ENCODE measurements at regions not wholly inside any gene's neighbourhood (a gene's known extent, or its start where the extent isn't known, plus 50 kb on each side); places are given as distances from the start of the nearest gene placed in this dataset.

GRCh38 chr11:38884145-38884865, 2286.3 kb upstream of the RAG2 start:
- ChIA-PET POLR2A (no interaction called here), RAD21 (ENCODE audit: low non-redundant PET in 1 of 2, low total read pairs in 2 of 2, uncharacterized antibody in 2 of 2, unreplicated experiment in 2 of 2) (no interaction called here), CTCF (no interaction called here)
- TF ChIP-seq SP1 (IDR thresholded peaks at IDR 0.05; ENCODE audit: low read depth): no peak
- TF ChIP-seq MAX (IDR thresholded peaks at IDR 0.05): no peak
- TF ChIP-seq EZH2phosphoT487 (IDR thresholded peaks at IDR 0.05; ENCODE audit: borderline replicate concordance): no peak
- TF ChIP-seq EZH2 (IDR thresholded peaks at IDR 0.05): no peak
- TF ChIP-seq, protein P1, sequence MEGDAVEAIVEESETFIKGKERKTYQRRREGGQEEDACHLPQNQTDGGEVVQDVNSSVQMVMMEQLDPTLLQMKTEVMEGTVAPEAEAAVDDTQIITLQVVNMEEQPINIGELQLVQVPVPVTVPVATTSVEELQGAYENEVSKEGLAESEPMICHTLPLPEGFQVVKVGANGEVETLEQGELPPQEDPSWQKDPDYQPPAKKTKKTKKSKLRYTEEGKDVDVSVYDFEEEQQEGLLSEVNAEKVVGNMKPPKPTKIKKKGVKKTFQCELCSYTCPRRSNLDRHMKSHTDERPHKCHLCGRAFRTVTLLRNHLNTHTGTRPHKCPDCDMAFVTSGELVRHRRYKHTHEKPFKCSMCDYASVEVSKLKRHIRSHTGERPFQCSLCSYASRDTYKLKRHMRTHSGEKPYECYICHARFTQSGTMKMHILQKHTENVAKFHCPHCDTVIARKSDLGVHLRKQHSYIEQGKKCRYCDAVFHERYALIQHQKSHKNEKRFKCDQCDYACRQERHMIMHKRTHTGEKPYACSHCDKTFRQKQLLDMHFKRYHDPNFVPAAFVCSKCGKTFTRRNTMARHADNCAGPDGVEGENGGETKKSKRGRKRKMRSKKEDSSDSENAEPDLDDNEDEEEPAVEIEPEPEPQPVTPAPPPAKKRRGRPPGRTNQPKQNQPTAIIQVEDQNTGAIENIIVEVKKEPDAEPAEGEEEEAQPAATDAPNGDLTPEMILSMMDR (IDR thresholded peaks at IDR 0.05 in 2 of 3, conservative IDR thresholded peaks at IDR 0.05 in 1 of 3; ENCODE audit: borderline replicate concordance in 1 of 3, insufficient read depth in 1 of 3, low read depth in 2 of 3, low read length in 2 of 3): no peak
- TF ChIP-seq, protein P2, sequence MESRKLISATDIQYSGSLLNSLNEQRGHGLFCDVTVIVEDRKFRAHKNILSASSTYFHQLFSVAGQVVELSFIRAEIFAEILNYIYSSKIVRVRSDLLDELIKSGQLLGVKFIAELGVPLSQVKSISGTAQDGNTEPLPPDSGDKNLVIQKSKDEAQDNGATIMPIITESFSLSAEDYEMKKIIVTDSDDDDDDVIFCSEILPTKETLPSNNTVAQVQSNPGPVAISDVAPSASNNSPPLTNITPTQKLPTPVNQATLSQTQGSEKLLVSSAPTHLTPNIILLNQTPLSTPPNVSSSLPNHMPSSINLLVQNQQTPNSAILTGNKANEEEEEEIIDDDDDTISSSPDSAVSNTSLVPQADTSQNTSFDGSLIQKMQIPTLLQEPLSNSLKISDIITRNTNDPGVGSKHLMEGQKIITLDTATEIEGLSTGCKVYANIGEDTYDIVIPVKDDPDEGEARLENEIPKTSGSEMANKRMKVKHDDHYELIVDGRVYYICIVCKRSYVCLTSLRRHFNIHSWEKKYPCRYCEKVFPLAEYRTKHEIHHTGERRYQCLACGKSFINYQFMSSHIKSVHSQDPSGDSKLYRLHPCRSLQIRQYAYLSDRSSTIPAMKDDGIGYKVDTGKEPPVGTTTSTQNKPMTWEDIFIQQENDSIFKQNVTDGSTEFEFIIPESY (IDR thresholded peaks at IDR 0.05; ENCODE audit: extremely low read depth, insufficient replicate concordance, low read length): no peak
- ATAC-seq (no peak), DNase-seq (ENCODE audit: low read depth, low spot score) (no peak)
- BruUV-seq (replicated peaks): no TSS peak
- no peaks in the 10 kb centered on the region for H3K36me3 ChIP-seq (ENCODE audit: control insufficient read depth in 1 of 2, insufficient read depth in 2 of 2, low read length in 2 of 2)
- H3K27ac ChIP-seq (ENCODE audit: low read depth, low read length): no peak overlapping the region
- H3K9me3 ChIP-seq (ENCODE audit: control insufficient read depth in 1 of 2, insufficient read depth in 1 of 2, low read depth in 1 of 2, low read length in 2 of 2): peaks cover 3 to 9% of the 10 kb centered on the region in 2 experiments; a peak in 3 of 4 replicates
- H3K4me2 ChIP-seq (ENCODE audit: low read length): no peak overlapping the region
- no peaks in the 10 kb centered on the region for H3K79me2 ChIP-seq (ENCODE audit: insufficient read depth, low read length)
- no peaks in the 10 kb centered on the region for H4K20me1 ChIP-seq (ENCODE audit: insufficient read depth)
- no peak overlapping the region for H2AFZ ChIP-seq (ENCODE audit: low read depth, low read length, poor library complexity, severe bottlenecking)
- no peaks in the 10 kb centered on the region for H3K27me3 ChIP-seq (ENCODE audit: insufficient read depth, low read length)
- no peak overlapping the region for H3K4me3 ChIP-seq (replicated peaks in 1 of 2; ENCODE audit: low read depth in 1 of 2, low read length in 2 of 2)
- H3K9me2 ChIP-seq (ENCODE audit: insufficient read depth): no peaks in the 10 kb centered on the region
- no peaks in the 10 kb centered on the region for H3K4me1 ChIP-seq (ENCODE audit: control insufficient read depth in 1 of 2, insufficient read depth in 2 of 2, low read length in 2 of 2)
- intact Hi-C loops (cut with micrococcal nuclease): no loop called here
- no peak overlapping the region for H3K9ac ChIP-seq (ENCODE audit: low read length)
